Endothelial cell (in vitro differentiated cells): ENCODE measurements at regions not wholly inside any gene's neighbourhood (a gene's known extent, or its start where the extent isn't known, plus 50 kb on each side); places are given as distances from the start of the nearest gene placed in this dataset.

ENCODE experiments used
- DNase-seq: peaks from one replicate; pipeline ENCODE4 v3.0.0; 2021; ENCODE audit warnings: low spot score
- H3K27ac Mint-ChIP-seq: one replicate; pipeline ENCODE4 v1.8.0; 2021; ENCODE audit warnings: mixed read lengths, inconsistent platforms; ENCODE audit not compliant: unreplicated experiment
- H3K27me3 Mint-ChIP-seq: one replicate; pipeline ENCODE4 v1.8.0; 2021; ENCODE audit warnings: mild to moderate bottlenecking, moderate library complexity, mixed read lengths, inconsistent platforms; ENCODE audit not compliant: unreplicated experiment
- H3K36me3 Mint-ChIP-seq: one replicate; pipeline ENCODE4 v1.8.0; 2021; ENCODE audit warnings: mild to moderate bottlenecking, low read depth, mixed read lengths, inconsistent platforms; ENCODE audit not compliant: unreplicated experiment
- H3K4me1 Mint-ChIP-seq: one replicate; pipeline ENCODE4 v1.8.0; 2021; ENCODE audit warnings: mild to moderate bottlenecking, mixed read lengths, inconsistent platforms; ENCODE audit not compliant: unreplicated experiment
- H3K4me3 Mint-ChIP-seq: one replicate; pipeline ENCODE4 v1.8.0; 2021; ENCODE audit warnings: mild to moderate bottlenecking, mixed read lengths, inconsistent platforms; ENCODE audit not compliant: unreplicated experiment
- H3K9me3 Mint-ChIP-seq: one replicate; pipeline ENCODE4 v1.8.0; 2021; ENCODE audit warnings: mixed read lengths, inconsistent platforms; ENCODE audit not compliant: unreplicated experiment
- CTCF ChIP-seq: fragments of 200-600 bp; sonication (generic); IDR thresholded peaks from one replicate; pipeline ENCODE4 v1.5.0; 2021; ENCODE audit warnings: antibody characterized with exemption; ENCODE audit not compliant: unreplicated experiment

- TF ChIP-seq CTCF, result no peak
- no peak for DNase-seq
- no peaks in the 10 kb centered on the region for H3K9me3 Mint-ChIP-seq
- H3K27ac Mint-ChIP-seq, result no peak overlapping the region
- H3K4me1 Mint-ChIP-seq, result peaks cover 9% of the 10 kb centered on the region
- H3K27me3 Mint-ChIP-seq, result no peaks in the 10 kb centered on the region
- no peak overlapping the region for H3K4me3 Mint-ChIP-seq
- H3K36me3 Mint-ChIP-seq, result no peaks in the 10 kb centered on the region
These were observed 60.2 kb upstream of the DGKB start for GRCh38 chr7:14962778-14963177.

GRCh38 chr7:14960721-14961120 lies 58.2 kb upstream of the DGKB start:
- Mint-ChIP-seq H3K4me1 (peaks cover 25% of the 10 kb centered on the region), H3K36me3 (no peaks in the 10 kb centered on the region), H3K9me3 (no peaks in the 10 kb centered on the region), H3K4me3 (no peak overlapping the region), H3K27me3 (no peaks in the 10 kb centered on the region), H3K27ac (no peak overlapping the region)
- TF ChIP-seq CTCF, result no peak
- DNase-seq, result no peak

GRCh38 chr7:14959339-14959738 lies 56.8 kb upstream of the DGKB start:
- H3K27me3 Mint-ChIP-seq, result no peaks in the 10 kb centered on the region
- no peak for DNase-seq
- H3K4me3 Mint-ChIP-seq, result no peak overlapping the region
- no peaks in the 10 kb centered on the region for H3K36me3 Mint-ChIP-seq
- peaks cover 37% of the 10 kb centered on the region for H3K4me1 Mint-ChIP-seq
- H3K9me3 Mint-ChIP-seq, result no peaks in the 10 kb centered on the region
- TF ChIP-seq CTCF, result no peak
- no peak overlapping the region for H3K27ac Mint-ChIP-seq

- Mint-ChIP-seq H3K27me3 (no peaks in the 10 kb centered on the region), H3K9me3 (no peaks in the 10 kb centered on the region)
- no peak for DNase-seq
These were observed 51.5 kb upstream of the DGKB start for GRCh38 chr7:14954035-14954434.

More at GRCh38 chr7:14954035-14954434, 51.5 kb upstream of the DGKB start:
- no peaks in the 10 kb centered on the region for H3K36me3 Mint-ChIP-seq
- TF ChIP-seq CTCF, result no peak
- no peak overlapping the region for H3K27ac Mint-ChIP-seq
- no peak overlapping the region for H3K4me3 Mint-ChIP-seq
- peaks cover 47% of the 10 kb centered on the region for H3K4me1 Mint-ChIP-seq
